Choroid plexus epithelial cell (primary cell): ENCODE measurements at regions not wholly inside any gene's neighbourhood (a gene's known extent, or its start where the extent isn't known, plus 50 kb on each side); places are given as distances from the start of the nearest gene placed in this dataset.

Experiments used
- DNase-seq: peaks from one replicate; pipeline ENCODE4 v3.0.0-alpha.2; 2010; ENCODE audit warnings: low read depth
- H3K4me3 ChIP-seq: 2 replicates; pipeline ENCODE4 v1.5.1; 2011; ENCODE audit warnings: low read depth, mild to moderate bottlenecking, control low read depth, low read length, moderate library complexity
- TF ChIP-seq, protein P1 (sequence below): conservative IDR thresholded peaks from 2 replicates; pipeline ENCODE4 v1.5.1; 2011; ENCODE audit warnings: low read depth, mild to moderate bottlenecking, control low read depth, inconsistent platforms, low read length, moderate library complexity

DNA sequence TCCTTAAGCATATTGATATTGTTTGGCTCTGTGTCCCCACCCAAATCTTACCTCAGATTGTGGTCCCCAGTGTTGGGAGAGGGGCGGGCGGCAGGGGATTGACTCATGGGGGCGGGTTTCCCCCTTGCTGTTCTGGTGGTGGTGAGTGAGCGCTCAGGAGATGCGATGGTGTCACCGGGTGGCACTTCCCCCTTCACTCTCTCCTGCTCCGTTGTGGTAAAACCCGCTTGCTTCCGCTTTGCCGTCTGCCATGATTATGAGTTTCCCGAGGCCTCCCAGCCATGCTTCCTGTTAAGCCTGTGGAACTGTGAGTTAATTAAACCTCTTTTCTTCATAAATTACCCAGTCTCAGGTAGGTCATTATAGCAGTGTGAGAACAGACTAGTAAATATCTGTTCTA is 229.1 kb downstream of the IRX2 start:
- H3K4me3 ChIP-seq: no peak overlapping the region
- TF ChIP-seq, protein P1, sequence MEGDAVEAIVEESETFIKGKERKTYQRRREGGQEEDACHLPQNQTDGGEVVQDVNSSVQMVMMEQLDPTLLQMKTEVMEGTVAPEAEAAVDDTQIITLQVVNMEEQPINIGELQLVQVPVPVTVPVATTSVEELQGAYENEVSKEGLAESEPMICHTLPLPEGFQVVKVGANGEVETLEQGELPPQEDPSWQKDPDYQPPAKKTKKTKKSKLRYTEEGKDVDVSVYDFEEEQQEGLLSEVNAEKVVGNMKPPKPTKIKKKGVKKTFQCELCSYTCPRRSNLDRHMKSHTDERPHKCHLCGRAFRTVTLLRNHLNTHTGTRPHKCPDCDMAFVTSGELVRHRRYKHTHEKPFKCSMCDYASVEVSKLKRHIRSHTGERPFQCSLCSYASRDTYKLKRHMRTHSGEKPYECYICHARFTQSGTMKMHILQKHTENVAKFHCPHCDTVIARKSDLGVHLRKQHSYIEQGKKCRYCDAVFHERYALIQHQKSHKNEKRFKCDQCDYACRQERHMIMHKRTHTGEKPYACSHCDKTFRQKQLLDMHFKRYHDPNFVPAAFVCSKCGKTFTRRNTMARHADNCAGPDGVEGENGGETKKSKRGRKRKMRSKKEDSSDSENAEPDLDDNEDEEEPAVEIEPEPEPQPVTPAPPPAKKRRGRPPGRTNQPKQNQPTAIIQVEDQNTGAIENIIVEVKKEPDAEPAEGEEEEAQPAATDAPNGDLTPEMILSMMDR: no peak
- no peak for DNase-seq

DNA sequence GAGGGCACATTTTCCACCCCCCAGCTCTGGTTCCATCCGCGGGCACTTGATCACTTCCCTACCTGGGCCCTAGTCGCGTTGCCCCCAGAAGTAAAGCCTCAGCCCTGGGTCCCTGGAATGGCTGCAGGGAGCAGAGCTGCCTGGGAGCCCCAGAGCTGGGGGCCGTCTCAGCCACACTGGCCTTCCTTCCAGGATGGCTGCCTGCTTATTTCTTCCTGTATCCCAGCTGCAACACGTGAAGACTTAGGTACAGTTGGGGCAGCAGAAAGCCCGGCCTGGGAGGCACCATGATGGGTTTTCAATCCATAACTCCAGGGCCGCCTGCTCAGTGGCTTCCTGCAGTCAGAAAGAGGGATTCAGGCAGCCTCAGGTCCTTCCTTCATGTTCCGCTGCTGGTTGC is 232.3 kb downstream of the IRX2 start:
- no peak overlapping the region for H3K4me3 ChIP-seq
- TF ChIP-seq, protein P1: no peak
- DNase-seq: no peak

DNA sequence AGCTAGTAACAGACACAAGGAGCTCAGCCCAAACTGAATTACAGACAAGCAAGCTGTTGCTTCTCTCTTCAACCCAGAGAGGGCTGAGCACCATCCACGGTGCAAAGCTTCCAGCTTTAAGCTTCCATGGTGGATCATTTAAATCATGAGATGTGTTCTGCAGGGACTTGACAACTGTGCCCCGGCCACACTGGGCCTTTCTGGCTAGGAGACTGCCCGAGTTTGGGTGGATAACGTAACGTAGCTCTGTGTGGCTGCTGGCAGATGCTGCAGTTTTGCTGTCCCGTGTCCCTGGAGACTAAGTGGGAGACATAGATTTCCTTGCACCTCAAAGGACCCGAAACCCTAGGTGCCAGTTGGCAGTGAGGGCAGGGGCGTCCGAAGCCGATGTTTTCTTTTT is 234.0 kb downstream of the IRX2 start:
- no peak overlapping the region for H3K4me3 ChIP-seq
- no peak for DNase-seq
- TF ChIP-seq, protein P1: no peak

DNA sequence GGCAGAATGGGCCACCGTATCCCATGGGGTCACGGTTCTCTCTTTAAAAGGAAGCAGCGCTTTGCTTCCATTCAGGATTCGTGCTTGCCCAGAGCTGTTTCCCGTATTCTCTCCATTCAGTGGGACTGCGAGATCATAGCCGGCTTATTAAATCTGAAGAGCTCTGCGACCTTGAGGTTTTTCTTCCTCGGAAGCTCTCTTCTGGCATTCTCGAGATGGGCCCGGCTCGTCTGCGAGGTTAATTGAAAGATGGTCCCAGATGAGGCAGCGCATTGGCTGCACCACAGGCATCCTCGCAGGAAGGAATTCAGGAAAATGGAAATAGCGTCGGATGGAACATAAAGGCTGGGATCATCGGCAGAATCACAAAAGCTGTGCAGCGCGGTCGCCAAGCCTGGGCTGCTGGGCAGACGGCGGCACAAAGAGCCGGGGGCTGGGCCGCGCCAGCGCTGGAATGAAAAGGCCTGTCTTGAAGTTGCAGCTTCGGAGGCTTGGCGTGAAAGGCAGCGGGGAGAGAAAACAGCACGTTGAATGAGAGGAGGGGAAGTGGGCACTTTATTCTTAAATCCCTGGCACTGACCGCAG is 236.2 kb downstream of the IRX2 start:
- no peak overlapping the region for H3K4me3 ChIP-seq
- TF ChIP-seq, protein P1: no peak

DNA sequence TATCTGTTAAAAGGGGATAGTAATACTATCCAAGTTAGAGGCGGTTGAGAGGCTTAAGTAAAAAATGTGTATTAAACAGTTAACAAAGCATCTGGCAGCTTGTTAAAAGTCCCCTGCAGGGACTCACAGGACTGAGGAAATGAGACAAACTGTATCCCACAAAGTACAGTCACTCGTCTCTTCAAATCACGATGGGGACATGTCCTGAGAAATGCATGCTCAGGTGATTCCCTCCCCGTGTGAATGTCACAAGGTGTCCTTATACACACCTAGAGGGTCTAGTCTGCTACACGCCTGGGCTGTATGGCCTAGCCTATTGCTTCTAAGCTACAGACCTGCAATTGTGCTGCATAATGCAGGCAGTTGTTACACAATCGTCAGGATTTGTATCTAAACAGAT is 237.0 kb downstream of the IRX2 start:
- DNase-seq: no peak
- TF ChIP-seq, protein P1: no peak
- H3K4me3 ChIP-seq: no peak overlapping the region

More for the DNA sequence above, 236.2 kb downstream of the IRX2 start:
- DNase-seq: no peak

DNA sequence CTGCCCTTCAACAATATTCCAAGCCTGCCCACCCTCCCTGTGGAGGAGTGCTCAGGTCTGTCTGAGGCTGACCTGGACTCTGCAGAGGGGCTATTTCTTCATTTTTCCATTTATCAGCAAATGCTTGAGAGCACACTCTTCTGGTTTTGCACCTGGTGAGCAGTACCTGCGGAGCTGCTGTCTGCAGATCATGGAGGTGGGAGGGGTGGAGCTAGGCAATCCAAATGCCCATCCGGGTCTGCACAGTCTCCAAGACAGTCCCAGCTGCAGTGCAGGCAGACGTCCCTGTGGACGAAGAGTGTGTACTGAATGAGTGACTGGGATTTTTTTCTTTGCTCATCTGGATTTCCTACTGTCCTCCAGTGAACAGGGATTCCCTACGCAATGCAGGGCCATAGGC is 239.8 kb downstream of the IRX2 start:
- TF ChIP-seq, protein P1: no peak
- DNase-seq: no peak

DNA sequence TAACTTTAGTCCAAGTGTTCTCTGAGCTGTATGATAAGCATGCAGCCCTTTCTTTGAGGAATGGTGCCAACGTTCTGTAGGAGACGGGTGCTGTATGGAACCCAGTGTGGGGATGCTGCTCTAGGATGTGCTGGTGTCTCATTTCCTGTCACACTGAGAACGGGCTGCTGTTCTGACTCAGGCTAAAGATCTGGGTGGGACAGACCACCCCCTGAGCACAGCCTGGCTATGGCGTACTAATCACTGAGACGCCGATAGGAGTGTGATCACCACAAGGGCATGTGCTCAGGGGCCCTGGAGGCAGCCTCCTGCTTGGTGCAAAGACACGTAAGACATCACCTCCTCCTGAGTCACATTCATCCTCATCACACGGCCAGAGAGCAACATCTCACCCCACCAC is 240.4 kb downstream of the IRX2 start:
- H3K4me3 ChIP-seq: no peak overlapping the region
- TF ChIP-seq, protein P1: no peak
- DNase-seq: no peak

More for the DNA sequence above, 239.8 kb downstream of the IRX2 start:
- H3K4me3 ChIP-seq: no peak overlapping the region
